Naive thymus-derived CD4-positive, alpha-beta T cell (primary cell): ENCODE measurements at regions not wholly inside any gene's neighbourhood (a gene's known extent, or its start where the extent isn't known, plus 50 kb on each side); places are given as distances from the start of the nearest gene placed in this dataset.

ENCODE experiments used
- ATAC-seq: fragments of 150-1000 bp; cut with Tn5 transposase; 2 replicates; pipeline ENCODE4 v1.10.0; 2021; ENCODE audit warnings: mild to moderate bottlenecking, moderate library complexity
- CTCF ChIA-PET: fragments of 350-600 bp; sonication (Branson Sonifier 250); formaldehyde crosslinking; loops from one replicate; lab custom pipeline; 2021; ENCODE audit warnings: antibody characterized with exemption; lab: Charles Lee
- POLR2A ChIA-PET: fragments of 350-600 bp; sonication (Branson Sonifier 250); formaldehyde crosslinking; loops from one replicate; lab custom pipeline; 2021; ENCODE audit warnings: antibody characterized with exemption, inconsistent platforms; lab: Charles Lee
- DNase-seq, 9 donors: peaks; one replicate each; pipeline versions ENCODE4 v3.0.0 to v3.0.0-alpha.2; 2020 to 2022; ENCODE audit warnings: mixed read lengths in 1 of 9
- H3K27ac ChIP-seq: one replicate; pipeline ENCODE4 v1.7.0; 2013; ENCODE audit warnings: mild to moderate bottlenecking, low read depth, low read length, moderate library complexity
- H3K27me3 ChIP-seq, 2 donors: one replicate each; pipeline ENCODE4 v1.7.0; 2013; ENCODE audit warnings: low read length in 2 of 2, mild to moderate bottlenecking in 2 of 2, moderate library complexity in 2 of 2; ENCODE audit not compliant: control insufficient read depth in 2 of 2, insufficient read depth in 2 of 2
- H3K36me3 ChIP-seq, 3 experiments: 1 replicate in 2 of 3; 2 replicates in 1 of 3; pipeline ENCODE4 v1.7.0; 2013; ENCODE audit warnings: low read length in 3 of 3, mild to moderate bottlenecking in 3 of 3, moderate library complexity in 1 of 3; ENCODE audit not compliant: insufficient read depth in 3 of 3, control insufficient read depth in 2 of 3
- H3K4me1 ChIP-seq, 2 donors: one replicate each; pipeline ENCODE4 v1.7.0; 2013; ENCODE audit warnings: low read length in 2 of 2, mild to moderate bottlenecking in 2 of 2, moderate library complexity in 1 of 2; ENCODE audit not compliant: control insufficient read depth in 2 of 2, insufficient read depth in 2 of 2
- H3K4me3 ChIP-seq: 2 replicates; pipeline ENCODE4 v1.7.0; 2013; ENCODE audit warnings: mild to moderate bottlenecking, low read length
- H3K9me3 ChIP-seq, 3 experiments: 1 replicate in 2 of 3; 2 replicates in 1 of 3; pipeline ENCODE4 v1.7.0; 2013; ENCODE audit warnings: low read length in 3 of 3; ENCODE audit not compliant: control insufficient read depth in 2 of 3
- H3K27ac Mint-ChIP-seq, 9 donors: one replicate each; pipeline ENCODE4 v1.8.0; 2020 to 2022; ENCODE audit warnings: mixed read lengths in 9 of 9, mild to moderate bottlenecking in 8 of 9, moderate library complexity in 5 of 9, inconsistent platforms in 2 of 9
- H3K27me3 Mint-ChIP-seq, 5 donors: one replicate each; pipeline ENCODE4 v1.8.0; 2021 to 2022; ENCODE audit warnings: mixed read lengths in 5 of 5, mild to moderate bottlenecking in 1 of 5
- H3K36me3 Mint-ChIP-seq, 5 donors: one replicate each; pipeline ENCODE4 v1.8.0; 2020 to 2022; ENCODE audit warnings: mixed read lengths in 5 of 5, mild to moderate bottlenecking in 3 of 5, inconsistent platforms in 1 of 5
- H3K4me1 Mint-ChIP-seq, 7 donors: one replicate each; pipeline ENCODE4 v1.8.0; 2020 to 2022; ENCODE audit warnings: mixed read lengths in 7 of 7, mild to moderate bottlenecking in 3 of 7, inconsistent platforms in 1 of 7
- H3K4me3 Mint-ChIP-seq, 10 donors: one replicate each; pipeline ENCODE4 v1.8.0; 2020 to 2022; ENCODE audit warnings: mild to moderate bottlenecking in 10 of 10, mixed read lengths in 10 of 10, moderate library complexity in 6 of 10, inconsistent platforms in 2 of 10
- H3K9me3 Mint-ChIP-seq, 11 donors: one replicate each; pipeline ENCODE4 v1.8.0; 2020 to 2022; ENCODE audit warnings: mixed read lengths in 11 of 11, mild to moderate bottlenecking in 4 of 11, inconsistent platforms in 1 of 11, moderate library complexity in 1 of 11
- intact Hi-C, 2 donors: fragments of 100-400 bp; cut with micrococcal nuclease; formaldehyde crosslinking; loops; one replicate each; pipeline ENCODE4 v1.15.1; 2023

- Histone ChIP-seq H3K36me3 (no peaks in the 10 kb centered on the region), H3K4me1 (no peaks in the 10 kb centered on the region), H3K27me3 (no peaks in the 10 kb centered on the region), H3K9me3 (no peaks in the 10 kb centered on the region), H3K4me3 (no peak overlapping the region), H3K27ac (no peak overlapping the region)
- intact Hi-C loops = no loop called here
- peaks cover 0 to 3% (median 0%) of the 10 kb centered on the region in 5 donors for H3K27me3 Mint-ChIP-seq
- POLR2A ChIA-PET = no interaction called here
- peaks cover 0 to 5% (median 0%) of the 10 kb centered on the region in 11 donors for H3K9me3 Mint-ChIP-seq
- CTCF ChIA-PET = no interaction called here
- ATAC-seq (no peak), DNase-seq (no peak)
- H3K4me3 Mint-ChIP-seq = no peak overlapping the region
- H3K4me1 Mint-ChIP-seq = no peaks in the 10 kb centered on the region
- H3K36me3 Mint-ChIP-seq = no peaks in the 10 kb centered on the region
- H3K27ac Mint-ChIP-seq = no peak overlapping the region
Measured at GRCh38 chr7:95646350-95646749, 50.0 kb upstream of the PDK4 start.
